NCI-H226 (cell line): ENCODE measurements at regions not wholly inside any gene's neighbourhood (a gene's known extent, or its start where the extent isn't known, plus 50 kb on each side); places are given as distances from the start of the nearest gene placed in this dataset.
"Not testable (repeated sequence)": the region's sequence is repeated elsewhere in the genome, so short reads cannot be mapped to it uniquely, and the experiment has no call there.

Experiments used
- DNase-seq: peaks from one replicate; pipeline ENCODE4 v3.0.0-alpha.2; 2015

DNA sequence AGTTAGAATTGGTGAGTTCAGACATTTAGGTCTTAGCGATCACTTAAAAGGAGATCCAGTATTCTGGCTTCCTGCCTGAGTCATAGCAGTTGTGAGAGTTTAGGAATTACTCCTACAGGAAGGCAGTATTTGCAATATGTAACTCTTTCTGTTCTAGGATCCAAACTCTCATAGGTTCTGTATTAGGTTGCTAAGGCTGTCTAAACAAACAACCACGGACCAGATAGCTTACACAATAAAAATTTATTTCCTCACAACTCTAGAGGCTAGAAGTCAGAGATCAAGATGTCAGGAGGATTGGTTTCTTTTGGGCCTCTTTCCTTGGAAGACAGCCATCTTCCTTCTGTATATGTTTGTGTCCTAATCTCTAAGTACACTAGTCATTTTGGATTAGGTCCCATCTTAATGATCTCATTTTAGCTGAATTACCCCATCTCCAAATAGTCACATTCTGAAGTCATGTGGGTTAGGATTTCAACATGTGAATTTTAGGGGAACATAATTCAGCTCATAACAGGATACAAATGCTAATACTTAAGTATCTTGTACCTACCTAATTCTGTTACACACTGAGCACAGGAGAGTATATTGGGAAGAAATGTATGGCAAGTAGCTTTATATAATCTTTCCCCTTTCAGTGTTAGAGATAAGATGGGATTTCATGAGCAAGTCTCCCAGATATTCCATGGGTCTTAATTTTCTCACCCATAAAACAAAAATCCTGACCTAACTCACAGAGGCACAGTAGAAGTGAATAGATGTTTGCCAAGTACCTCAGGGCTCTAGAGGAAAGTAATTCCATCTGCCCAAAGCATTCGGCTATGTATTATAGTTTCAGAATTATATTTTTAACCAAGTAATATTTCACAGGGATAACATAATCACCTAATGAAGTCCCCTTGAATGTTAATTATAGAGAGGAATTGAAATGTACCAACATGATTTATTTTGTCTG is 144.4 kb downstream of the PTBP2 start:
- peak; percentile 95 for DNase-seq

DNA sequence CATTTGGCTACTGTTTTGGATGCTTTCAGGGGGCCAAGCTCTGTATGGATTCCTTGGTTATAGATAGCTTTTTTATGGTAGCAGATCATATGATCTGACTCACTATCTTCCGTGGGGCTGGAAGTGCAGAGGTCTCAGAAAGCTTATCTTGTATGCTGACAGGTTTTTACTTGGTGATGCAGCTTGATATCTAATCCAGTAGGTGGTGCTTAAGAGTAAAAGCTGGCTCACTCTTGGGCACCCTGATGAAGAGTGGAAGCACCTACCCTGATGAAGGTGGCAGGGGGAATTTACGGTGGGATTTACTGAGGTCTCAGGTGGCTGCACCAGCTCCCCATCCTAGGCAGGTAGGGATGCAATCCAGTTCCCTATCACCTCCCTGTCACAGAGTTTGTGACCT is 151.2 kb downstream of the PTBP2 start:
- DNase-seq = no peak

DNA sequence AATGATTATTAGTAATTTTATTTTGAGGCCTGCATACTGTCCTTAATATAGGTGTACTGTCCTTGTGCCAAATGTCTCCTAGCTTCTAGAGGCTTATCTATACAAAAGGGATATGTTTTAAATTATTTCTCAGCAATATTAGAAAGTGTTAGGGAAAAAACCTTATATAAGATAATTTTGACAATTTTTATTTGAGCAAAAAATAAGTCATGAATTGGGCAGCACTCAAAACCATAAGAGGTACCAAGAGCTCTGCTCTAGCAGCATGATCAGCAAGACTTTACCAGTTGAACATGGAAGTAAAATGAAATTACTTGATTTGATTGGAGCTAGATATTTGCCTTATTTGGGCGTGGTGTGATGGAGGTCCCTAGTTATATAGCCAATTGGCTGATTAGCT is 157.1 kb downstream of the PTBP2 start:
- no peak for DNase-seq

GRCh38 chr1:96880626-96881025 is 159.0 kb downstream of the PTBP2 start:
- DNase-seq = no peak

DNA sequence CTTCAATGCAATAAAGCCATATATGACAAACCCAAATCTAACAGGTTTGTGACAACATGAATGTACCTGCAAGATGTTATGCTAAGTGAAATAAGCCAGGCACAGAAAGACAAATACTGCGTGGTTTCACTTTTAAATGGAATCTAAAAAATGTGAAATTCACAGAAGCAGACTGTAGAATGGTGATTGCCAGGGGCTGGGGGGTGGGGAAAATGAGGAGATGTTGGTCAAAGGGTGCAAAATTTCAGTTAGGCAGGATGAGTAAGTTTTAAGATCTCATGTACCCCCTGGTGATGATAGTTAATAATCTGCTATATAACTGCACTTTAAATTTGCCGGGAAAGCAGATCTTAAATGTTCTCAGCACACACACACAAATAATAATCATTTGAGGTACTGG is 160.5 kb downstream of the PTBP2 start:
- no peak for DNase-seq

- DNase-seq = no peak
Observed at GRCh38 chr1:96886474-96886873, 164.9 kb downstream of the PTBP2 start.

DNA sequence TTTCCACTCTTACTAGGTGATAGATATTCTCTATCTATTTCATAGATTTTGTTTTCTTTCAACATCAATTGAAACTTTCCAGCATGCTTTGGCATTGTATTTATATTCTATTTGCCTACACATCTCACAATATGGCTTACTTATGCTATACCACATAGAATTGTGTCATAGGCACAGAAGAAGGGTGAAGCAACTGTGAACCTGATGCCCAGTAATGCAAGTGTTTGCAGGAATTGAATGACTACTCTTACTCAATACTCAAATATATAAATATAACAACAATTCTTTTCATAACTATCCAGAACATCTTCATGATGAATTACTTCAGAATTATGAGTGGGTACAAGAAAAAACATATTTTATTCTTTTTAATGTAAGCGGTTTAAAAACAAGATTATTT is 165.9 kb downstream of the PTBP2 start:
- DNase-seq = no peak

DNA sequence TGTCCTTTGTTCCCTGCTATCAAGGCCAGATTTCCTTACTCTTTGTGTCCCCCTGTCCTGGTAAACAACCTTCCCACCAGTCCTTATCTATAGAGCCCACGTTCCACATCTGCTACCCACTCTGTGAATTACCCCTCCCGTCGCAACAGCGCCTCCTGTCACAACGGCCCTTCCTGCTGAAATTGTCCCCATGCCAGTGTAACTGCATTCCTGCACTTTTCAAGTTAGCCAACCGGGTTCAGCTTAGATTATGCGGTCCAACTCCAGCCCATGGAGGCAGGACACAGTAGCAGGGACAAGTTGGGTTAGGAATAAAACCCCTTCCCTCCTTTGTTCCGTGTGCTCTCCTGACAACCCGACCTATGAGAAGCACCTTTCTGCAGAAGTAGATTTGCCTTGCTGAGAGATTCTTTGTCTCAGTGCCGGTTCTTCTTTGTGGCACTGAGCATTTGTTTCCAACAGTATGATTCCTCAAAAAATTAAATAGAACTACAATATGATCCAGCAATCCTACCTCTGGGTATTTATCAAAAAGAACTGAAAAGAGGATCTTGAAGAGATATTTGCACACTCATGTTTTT is 180.3 kb downstream of the PTBP2 start:
- DNase-seq = no peak

- DNase-seq = no peak
Observed at GRCh38 chr1:96912248-96912647, 190.7 kb downstream of the PTBP2 start.

- not testable (repeated sequence) for DNase-seq
Observed at GRCh38 chr1:96915701-96916100, 194.1 kb downstream of the PTBP2 start.

DNA sequence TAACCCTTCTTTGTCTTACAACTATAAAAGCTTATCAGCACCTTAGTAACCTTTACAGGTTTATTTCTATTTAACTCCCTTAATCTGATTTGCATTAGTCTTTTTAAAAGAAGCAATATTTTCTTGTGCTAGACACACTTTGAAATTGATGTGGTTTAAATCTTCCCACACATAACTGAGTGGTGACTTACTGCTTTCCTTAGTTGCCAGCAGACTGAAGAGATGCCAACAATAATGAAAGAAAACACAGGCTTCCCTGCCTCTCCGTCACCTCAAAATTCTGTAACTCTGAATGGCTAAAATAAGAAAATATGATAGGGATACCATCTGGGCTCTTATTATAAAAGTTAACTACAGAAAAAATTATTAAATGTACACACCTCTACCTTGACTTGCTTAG is 196.8 kb downstream of the PTBP2 start:
- peak; percentile 75 for DNase-seq

GRCh38 chr1:96922181-96922580 is 200.6 kb downstream of the PTBP2 start:
- no peak for DNase-seq

GRCh38 chr1:96923753-96924152 is 202.2 kb downstream of the PTBP2 start:
- no peak for DNase-seq

DNA sequence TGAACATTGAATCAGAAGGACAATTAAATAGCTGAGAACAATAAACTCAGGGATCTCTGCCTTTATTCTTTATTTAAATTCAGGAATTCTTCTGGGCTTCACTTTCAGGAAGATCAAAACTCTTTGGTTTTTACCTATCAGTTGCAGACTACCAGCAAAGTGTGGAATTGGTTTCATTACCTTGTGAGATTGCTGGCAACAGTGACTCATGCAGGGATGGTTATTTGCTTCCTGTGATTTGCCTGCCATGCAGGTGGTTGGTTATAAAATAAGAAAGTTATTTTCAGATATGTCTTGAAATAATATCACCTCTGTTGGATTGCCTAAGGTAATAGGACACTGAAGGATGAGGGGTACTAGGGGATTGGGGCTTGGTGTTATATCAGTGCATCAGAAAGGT is 204.6 kb downstream of the PTBP2 start:
- peak; percentile 30 for DNase-seq

- DNase-seq = peak; percentile 21
Observed at GRCh38 chr1:96927125-96927524, 205.5 kb downstream of the PTBP2 start.

GRCh38 chr1:96931136-96931535 is 209.6 kb downstream of the PTBP2 start:
- no peak for DNase-seq

- DNase-seq = no peak
Observed at GRCh38 chr1:96934282-96934681, 212.7 kb downstream of the PTBP2 start.

- no peak for DNase-seq
Observed at GRCh38 chr1:96944432-96945092, 223.0 kb downstream of the PTBP2 start.

DNA sequence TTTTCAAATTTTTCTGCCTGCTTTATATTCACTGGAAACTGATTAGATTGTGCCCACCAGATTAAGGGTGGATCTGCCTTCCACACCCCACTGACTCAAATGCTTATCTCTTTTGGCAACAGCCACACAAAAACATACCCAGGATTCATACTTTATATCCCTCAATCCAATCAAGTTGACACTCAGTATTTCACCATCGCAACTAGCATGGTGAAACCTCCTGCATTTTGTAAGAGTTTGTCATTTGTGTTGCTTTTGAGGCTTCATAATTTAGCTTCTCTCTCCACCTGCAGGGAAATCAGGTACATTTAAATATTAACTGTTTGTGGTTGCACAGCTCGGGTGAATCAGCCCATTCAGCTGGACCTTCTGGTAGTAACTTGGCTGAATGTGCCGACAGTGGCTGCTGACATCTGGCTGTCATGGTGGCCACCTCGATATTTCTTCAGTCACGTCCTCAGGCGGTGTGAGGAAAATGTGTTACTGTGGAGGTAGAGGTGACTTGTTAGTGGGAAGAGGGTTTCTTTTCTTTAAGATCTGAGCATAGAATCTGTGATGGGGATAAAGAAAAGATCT is 224.0 kb downstream of the PTBP2 start:
- no peak for DNase-seq

GRCh38 chr1:96955307-96956012 is 233.9 kb downstream of the PTBP2 start:
- DNase-seq = no peak

- no peak for DNase-seq
Observed at GRCh38 chr1:96962216-96962615, 240.6 kb downstream of the PTBP2 start.

DNA sequence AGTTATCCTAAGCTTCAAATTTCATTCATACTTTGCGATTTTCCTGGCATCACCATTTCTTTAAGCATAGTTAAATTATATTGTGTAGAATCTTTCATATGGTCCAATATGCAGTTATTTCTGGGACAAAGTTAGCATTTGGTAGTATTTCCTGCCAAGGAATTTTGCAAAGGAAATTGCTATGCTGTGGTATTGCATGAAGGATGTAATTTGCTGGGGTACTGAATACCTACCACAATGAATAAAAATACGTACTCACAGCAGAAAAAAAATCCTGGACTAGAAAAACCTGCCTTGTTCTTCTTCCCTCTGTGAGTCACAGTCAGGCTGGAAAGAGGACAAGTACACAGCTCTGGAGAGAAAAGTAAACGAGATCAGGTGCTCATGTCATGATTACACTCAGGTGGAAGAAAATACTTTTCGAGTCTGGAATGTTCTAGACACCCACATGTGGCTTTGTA is 241.2 kb downstream of the PTBP2 start:
- DNase-seq = no peak

- DNase-seq = no peak
Observed at GRCh38 chr1:96964761-96965160, 243.2 kb downstream of the PTBP2 start.
